ENCODE measurements at regions not wholly inside any gene's neighbourhood (a gene's known extent, or its start where the extent isn't known, plus 50 kb on each side); places are given as distances from the start of the nearest gene placed in this dataset.

GRCh38 chr11:15430381-15430780 is 315.7 kb downstream of the INSC start (continued):
- TF ChIP-seq AFF4 (CRISPR knock-in tag; IDR thresholded peaks at IDR 0.05) (no peak), TCF7 (IDR thresholded peaks at IDR 0.05; ENCODE audit: borderline replicate concordance) (no peak)

- no peak for DNase-seq (ENCODE audit: extremely low read depth in 1 of 4, low spot score in 3 of 4)
- H2AFZ ChIP-seq (ENCODE audit: low read depth, low read length): no peak overlapping the region
- in situ Hi-C loops (cut with MboI) (no loop called here), intact Hi-C loops (cut with micrococcal nuclease) (no loop called here)
- H3K79me2 ChIP-seq (ENCODE audit: control insufficient read depth, insufficient read depth, low read length): no peaks in the 10 kb centered on the region
- H3K9me1 ChIP-seq (ENCODE audit: control insufficient read depth, insufficient read depth, low read length): no peaks in the 10 kb centered on the region
- H3K36me3 ChIP-seq (ENCODE audit: control insufficient read depth, insufficient read depth, low read length): no peaks in the 10 kb centered on the region
- no peak for FAIRE-seq
- no peaks in the 10 kb centered on the region for H4K20me1 ChIP-seq (replicated peaks; ENCODE audit: control insufficient read depth, insufficient read depth, low read length)
- no peak overlapping the region for H3K4me3 ChIP-seq
- H3K9ac ChIP-seq (ENCODE audit: insufficient read depth in 1 of 2, low read depth in 2 of 2, low read length in 2 of 2): no peak overlapping the region
- no peaks in the 10 kb centered on the region for H3K9me3 ChIP-seq (replicated peaks; ENCODE audit: control insufficient read depth, insufficient read depth, low read depth, low read length)
- no peak overlapping the region for H3K4me2 ChIP-seq (ENCODE audit: insufficient read depth, low read length)
- no peak overlapping the region for H3K27ac ChIP-seq (ENCODE audit: extremely low read depth, low read depth, low read length)
- 0% methylated on average over 3 of the region's 3 CpGs for WGBS (ENCODE audit: insufficient coverage, low coverage, missing lambda C conversion rate)
- no TSS peak for BruUV-seq (replicated peaks)
- no peaks in the 10 kb centered on the region for H3K4me1 ChIP-seq (replicated peaks in 1 of 2; ENCODE audit: control insufficient read depth in 2 of 2, insufficient read depth in 2 of 2, low read length in 2 of 2)
- TF ChIP-seq ZNF175 (CRISPR knock-in tag; IDR thresholded peaks at IDR 0.05; ENCODE audit: low read depth) (no peak), ZNF184 (CRISPR knock-in tag; IDR thresholded peaks at IDR 0.05) (no peak), ZNF507 (tag; conservative IDR thresholded peaks at IDR 0.05) (no peak), ZNF347 (CRISPR knock-in tag; IDR thresholded peaks at IDR 0.05; ENCODE audit: low read depth) (no peak), CREB3L1 (IDR thresholded peaks at IDR 0.05; ENCODE audit: borderline replicate concordance, low read depth) (no peak), HIVEP1 (CRISPR knock-in tag; IDR thresholded peaks at IDR 0.05) (no peak), ZFX (CRISPR knock-in tag; IDR thresholded peaks at IDR 0.05) (no peak)
- no peak for ATAC-seq
- H3K27me3 ChIP-seq (ENCODE audit: control insufficient read depth in 2 of 2, insufficient read depth in 2 of 2, low read length in 2 of 2): no peaks in the 10 kb centered on the region; a peak in 2 of 5 replicates
- ChIA-PET CTCF (ENCODE audit: low intra/inter-chr PET ratio) (no interaction called here), POLR2A (interaction anchor here (0.6 to 1.2 kb wide), 2 partner anchors 11 to 1130 kb away, joined by 3 read pairs; no protein-coding TSS in a partner anchor)
Measured at GRCh38 chr11:15434529-15434928, 319.8 kb downstream of the INSC start.
